ENCODE measurements at regions not wholly inside any gene's neighbourhood (a gene's known extent, or its start where the extent isn't known, plus 50 kb on each side); places are given as distances from the start of the nearest gene placed in this dataset.
A peak's percentile ranks its signal among the peaks of the same experiment; 100 is the strongest.
"Not testable (repeated sequence)": the region's sequence is repeated elsewhere in the genome, so short reads cannot be mapped to it uniquely, and the experiment has no call there.

- no peak for DNase-seq (ENCODE audit: low spot score)
These were observed 99.4 kb upstream of the C9orf72 start for GRCh38 chr9:27672718-27673117.

DNA sequence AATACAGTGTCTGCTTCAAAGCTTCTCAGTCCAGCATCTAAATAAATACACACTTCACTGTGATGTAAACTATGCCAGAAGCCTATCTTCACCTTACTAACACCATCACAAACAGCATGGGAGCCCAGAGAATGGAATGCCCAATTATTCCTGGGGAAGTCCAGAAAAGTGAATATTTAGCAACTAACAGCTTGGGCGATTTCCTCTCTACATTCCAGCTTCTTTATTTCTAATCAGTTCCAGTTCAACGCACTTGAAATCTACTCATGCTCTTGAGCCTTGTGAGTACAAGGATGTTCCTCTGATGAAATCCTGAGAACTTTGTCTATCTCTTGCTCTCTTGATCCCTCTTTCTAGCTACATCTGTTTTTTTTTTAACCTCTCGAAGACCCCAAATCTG, 100.4 kb upstream of the C9orf72 start:
- peak; percentile 41 for DNase-seq (ENCODE audit: low spot score)

- no peak for DNase-seq (ENCODE audit: low spot score)
These were observed 102.1 kb upstream of the C9orf72 start for GRCh38 chr9:27675354-27675753.

DNA sequence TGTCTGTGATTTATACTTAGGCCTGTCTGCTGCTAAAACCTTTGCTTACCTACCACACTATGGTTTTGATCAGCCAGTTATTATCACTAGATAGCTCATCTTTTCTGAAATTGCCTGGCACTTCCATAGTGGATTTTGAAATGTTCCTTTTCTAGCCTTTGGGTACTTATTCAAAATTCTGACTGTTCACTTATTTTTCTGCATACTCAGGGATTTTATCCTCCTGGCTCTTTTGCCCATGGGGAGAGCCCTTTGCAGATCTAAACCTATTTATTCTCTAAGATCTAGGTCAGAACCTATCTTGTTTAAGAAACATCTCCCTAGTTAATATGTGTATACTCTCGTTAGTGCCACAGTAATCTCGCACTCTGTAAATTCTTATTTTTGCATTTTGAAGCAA, 103.5 kb upstream of the C9orf72 start:
- DNase-seq (ENCODE audit: low spot score) = no peak

DNA sequence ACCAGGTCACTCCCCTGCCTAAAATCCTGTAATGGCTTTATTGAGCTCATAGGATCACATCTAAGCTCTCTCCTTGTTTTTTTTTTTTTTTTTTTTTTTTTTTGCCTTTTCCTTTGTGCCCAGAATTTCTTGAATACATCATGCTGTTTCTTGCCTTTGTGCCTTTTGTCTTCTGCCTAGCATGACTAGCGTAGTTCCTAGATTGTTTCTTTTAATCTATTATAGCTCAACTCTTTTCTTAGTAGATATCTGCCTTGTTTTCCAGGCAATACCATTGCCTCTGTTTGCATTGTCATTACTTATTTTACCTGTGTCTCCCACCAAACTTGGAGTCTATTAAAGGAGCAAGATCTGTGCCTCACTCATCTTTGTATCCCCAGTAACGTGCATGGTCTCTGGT, 106.1 kb upstream of the C9orf72 start:
- no peak for DNase-seq (ENCODE audit: low spot score)

DNA sequence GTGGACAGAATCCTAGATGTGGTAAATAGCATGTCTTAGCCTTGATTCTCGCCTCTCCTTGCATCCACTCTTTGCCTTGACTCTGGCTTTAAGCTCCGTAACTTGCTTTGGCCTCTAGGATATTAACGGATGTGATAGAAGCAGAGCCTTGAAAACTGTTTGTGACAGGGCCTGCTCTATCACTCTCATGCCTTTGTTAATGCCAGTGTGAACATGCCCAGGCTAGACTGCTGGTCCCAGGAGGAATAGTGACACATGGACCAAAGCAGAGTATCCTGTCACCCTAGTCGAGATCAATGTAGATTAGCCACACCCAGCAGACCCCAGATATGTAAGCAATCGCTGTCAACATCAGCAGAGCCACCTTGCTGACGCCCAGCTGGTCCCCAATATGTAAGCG, 109.9 kb upstream of the C9orf72 start:
- no peak for DNase-seq (ENCODE audit: low spot score)

DNA sequence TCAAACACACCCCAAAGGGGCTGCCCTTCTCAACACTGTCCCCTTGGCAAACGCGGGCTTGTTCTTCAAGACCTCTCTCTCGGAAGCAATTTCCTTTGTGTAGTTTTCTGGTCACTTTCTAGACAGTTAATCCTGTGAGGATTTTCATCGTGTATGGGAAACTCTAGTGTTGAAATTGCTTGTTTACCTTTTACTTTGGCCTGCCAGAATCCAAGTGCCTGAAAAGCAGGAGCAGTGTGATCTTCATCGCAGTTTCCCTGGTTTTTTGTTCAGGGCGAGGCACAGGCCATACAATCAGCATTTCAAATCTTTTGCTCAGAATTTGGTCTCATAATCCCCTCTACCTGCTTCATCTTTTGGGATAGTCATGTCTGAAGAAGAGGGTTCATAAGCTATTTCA, 115.7 kb upstream of the C9orf72 start:
- no peak for DNase-seq (ENCODE audit: low spot score)

- DNase-seq (ENCODE audit: low spot score) = not testable (repeated sequence)
These were observed 117.5 kb upstream of the C9orf72 start for GRCh38 chr9:27690816-27691215.

- no peak for DNase-seq (ENCODE audit: low spot score)
These were observed 126.3 kb upstream of the C9orf72 start for GRCh38 chr9:27699621-27700020.

- DNase-seq (ENCODE audit: low spot score) = no peak
These were observed 127.7 kb upstream of the C9orf72 start for GRCh38 chr9:27701016-27701415.

DNA sequence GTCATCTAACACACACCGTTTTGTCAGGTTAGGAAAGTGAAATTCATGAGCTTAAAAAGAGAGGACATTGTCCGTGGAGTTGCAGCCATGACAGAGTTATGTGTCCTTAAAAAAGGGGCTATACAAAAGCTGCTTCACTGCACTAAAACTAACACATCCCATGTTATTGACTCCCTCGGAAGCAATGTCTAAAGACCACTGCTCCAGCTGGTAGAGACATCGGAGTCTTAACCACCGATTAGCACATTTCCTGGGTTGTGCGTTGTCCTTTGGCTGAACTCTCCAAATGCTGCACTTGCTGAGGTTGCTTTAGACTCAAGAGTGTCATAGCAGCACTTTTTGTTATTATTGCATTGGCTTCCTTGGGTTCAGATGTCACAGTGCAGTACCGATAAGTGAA, 128.3 kb upstream of the C9orf72 start:
- no peak for DNase-seq (ENCODE audit: low spot score)

DNA sequence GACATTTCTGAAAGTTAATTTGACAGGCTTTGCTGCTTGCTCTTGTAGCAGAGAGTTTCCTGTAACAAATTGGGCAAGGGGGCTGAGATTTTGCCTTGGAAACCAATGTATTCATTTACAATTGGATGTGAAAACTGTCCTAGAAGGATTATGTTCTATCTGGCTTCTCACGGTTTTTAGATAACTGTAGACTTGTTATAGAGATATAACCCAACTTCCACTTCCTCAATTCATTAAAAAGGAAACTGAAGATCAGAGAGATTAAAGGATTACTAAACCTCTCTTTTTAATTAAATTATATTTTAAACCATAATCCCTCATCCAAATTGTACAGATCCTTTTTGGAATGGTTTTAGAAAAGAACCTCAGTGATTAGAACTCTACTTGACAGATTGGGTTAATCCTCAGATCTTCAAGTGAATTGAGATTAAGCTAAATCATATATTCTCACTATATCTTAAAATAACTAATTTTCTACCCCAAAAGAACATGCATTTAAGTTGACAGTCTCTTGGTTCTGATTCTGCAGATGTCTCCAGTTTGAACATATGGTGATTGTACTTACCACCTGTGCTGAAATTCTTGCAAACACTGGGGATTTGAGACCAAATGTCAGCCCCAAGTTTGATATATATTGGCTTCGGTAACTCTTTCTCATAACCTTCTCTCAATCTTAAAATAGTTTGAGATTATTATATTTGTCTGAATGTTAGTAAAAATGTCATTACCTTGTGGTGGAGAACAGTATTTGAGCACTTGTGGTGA, 130.1 kb upstream of the C9orf72 start:
- DNase-seq (ENCODE audit: low spot score) = peak; percentile 82

- DNase-seq (ENCODE audit: low spot score) = no peak
These were observed 138.0 kb upstream of the C9orf72 start for GRCh38 chr9:27711241-27711640.

- DNase-seq (ENCODE audit: low spot score) = peak; percentile 95
These were observed 139.5 kb upstream of the C9orf72 start for GRCh38 chr9:27712806-27713205.

GRCh38 chr9:27714388-27714787, 141.1 kb upstream of the C9orf72 start:
- peak; percentile 97 for DNase-seq (ENCODE audit: low spot score)

DNA sequence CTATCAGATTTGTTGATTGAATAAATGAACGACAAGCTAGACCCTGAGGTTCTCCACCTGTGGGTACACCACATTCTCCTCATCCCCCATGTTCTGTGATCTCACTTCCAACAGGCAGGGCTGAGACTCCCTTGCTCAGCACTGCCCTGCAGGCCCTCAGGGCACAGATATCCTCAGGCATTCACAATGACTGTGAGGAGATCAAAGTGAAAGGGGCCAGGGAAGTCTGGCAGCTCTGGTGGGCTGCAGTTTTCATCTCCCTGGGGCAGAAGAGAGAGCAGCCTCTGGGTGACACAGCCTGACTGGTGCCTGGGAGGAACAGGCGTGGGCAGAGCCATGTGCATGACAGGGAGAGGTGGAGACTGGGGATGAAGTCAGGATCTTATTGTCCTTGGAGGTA, 142.4 kb upstream of the C9orf72 start:
- no peak for DNase-seq (ENCODE audit: low spot score)

DNA sequence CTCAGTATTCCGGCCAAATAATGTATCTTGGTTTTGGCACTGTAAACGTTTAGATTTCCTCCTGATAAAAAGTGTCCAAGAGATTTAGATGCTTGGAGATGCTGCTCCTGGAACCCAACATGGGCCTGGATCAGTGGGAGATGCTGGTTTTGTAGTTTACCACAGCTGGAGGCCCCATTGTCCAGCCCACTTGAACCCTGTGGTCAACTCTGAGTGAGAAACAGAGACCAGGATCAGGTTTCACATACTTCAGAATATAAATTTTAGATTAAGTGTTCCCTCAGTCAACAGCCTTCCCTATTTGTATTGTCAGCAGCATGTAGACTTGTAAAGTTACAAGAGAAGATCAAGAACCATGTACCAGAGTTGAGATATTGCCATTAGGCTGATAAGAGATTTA, 144.7 kb upstream of the C9orf72 start:
- no peak for DNase-seq (ENCODE audit: low spot score)

- DNase-seq (ENCODE audit: low spot score) = no peak
These were observed 146.4 kb upstream of the C9orf72 start for GRCh38 chr9:27719711-27720110.

DNA sequence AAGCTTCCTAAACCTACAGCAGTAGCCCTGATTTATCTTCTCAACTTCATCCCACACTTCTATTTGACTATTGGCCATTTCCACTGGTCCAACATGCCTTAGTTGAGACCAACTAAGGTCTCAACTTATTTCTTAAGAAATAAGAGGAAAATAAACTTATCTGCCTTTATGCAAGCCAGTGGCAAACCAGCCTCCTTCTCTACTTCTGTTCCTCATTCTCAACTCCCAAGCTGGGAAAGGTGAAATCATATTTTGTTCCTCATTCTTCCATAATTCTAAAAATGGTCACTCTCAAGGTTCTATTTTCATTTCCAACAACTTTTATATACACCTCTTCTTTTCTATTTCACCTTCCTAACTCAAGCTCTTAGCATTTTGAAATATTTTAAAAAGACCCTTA, 149.6 kb upstream of the C9orf72 start:
- DNase-seq (ENCODE audit: low spot score) = no peak

DNA sequence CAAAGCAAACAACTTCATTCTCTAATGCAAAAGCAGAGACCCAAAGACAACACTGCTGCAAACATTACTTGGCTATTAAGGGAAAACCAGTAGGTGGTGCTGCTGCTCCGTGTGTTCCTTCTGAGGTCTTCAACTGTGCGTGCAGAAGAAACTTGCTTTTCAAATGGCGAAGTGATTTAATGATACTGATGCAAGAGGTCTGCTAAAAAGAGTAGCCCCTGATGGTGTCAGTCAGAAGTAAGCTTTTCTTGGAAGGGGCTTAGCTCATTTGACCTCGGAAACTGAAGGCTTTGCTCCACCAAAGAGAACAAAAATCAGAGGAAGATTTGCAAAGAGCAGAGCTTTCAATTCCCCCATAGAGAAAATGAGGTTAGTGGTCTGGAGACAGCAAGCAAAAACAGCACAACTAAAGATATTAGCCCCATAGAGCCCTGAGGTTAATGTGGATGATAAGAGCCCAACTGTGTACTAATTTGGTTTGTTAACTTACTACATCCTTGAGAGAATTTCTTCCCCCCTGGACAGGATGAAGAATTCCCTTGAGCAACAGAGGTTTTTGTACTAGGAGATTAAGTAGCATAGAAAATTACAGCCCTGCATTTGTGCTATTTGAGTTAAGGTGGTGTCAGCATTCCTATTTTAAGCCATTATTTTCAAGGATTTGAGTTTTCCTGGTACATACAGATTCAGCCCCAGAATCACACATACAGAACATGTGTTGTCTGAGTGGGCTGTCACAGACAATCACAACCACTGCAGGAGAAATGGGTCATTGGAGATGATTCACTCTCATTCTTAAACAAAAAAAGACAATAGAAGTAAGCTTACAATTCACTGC, 153.2 kb upstream of the C9orf72 start:
- peak; percentile 91 for DNase-seq (ENCODE audit: low spot score)

DNA sequence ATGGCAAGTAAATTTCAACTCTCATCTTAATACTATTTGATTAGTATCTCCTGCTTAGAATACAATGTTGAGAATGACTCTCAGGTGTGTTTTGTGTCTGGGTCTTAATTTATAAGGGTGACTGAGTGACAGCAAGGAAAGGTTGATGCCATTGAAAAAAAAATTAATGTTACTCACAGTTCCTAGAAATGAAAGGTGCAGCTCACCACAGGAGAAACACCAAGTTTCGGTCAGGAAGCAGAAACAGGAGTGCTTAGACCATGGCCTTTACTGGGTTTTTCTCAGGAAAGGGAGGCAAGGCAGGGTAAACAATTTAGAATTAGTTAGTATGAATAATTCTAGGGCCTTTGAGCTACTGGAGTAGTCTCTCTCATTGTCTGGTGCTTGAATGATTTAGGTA, 159.2 kb upstream of the C9orf72 start:
- DNase-seq (ENCODE audit: low spot score) = no peak

GRCh38 chr9:27743490-27743889, 170.2 kb upstream of the C9orf72 start:
- DNase-seq (ENCODE audit: low spot score) = no peak

DNA sequence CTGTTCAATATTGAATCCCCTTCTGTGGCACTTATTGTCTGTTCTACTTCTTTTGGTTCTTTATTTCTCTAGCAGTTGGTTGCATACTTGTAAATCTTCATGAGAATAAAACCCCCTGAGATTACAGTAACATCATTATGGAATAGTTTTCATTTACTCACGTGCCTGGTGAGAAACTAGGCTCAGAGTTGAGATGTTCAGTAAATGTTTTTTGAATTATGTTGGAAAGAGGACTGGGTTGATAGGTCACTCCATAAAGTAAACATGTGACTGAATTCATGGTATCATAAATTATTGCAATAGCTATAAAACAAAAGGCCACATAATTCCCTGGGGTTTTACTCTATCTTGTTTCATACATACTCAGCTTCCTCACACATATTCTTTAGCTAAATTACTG, 174.2 kb upstream of the C9orf72 start:
- DNase-seq (ENCODE audit: low spot score) = no peak

- peak; percentile 39 for DNase-seq (ENCODE audit: low spot score)
These were observed 176.6 kb upstream of the C9orf72 start for GRCh38 chr9:27749838-27750237.
